Stimulated activated naive B cell treated with anti-CD40 and anti-IgM and Interleukin-4, amounts not matched to agents 10 μg/mL and 1 μg/mL and 100 μg/mL, for 72 hours (primary cell): ENCODE measurements at regions not wholly inside any gene's neighbourhood (a gene's known extent, or its start where the extent isn't known, plus 50 kb on each side); places are given as distances from the start of the nearest gene placed in this dataset.
A peak's percentile ranks its signal among the peaks of the same experiment; 100 is the strongest.

Source experiments
- ATAC-seq, 2 donors: fragments of 150-1000 bp; cut with Tn5 transposase; replicated peaks; 2 replicates each; pipeline ENCODE4 v1.10.0; 2021; ENCODE audit warnings: moderate library complexity in 1 of 2
- DNase-seq: peaks from one replicate; pipeline ENCODE4 v3.0.0; 2021
- H3K27ac Mint-ChIP-seq: one replicate; pipeline ENCODE4 v1.8.0; 2022; ENCODE audit warnings: mild to moderate bottlenecking, mixed read lengths
- H3K27me3 Mint-ChIP-seq, 2 donors: one replicate each; pipeline ENCODE4 v1.8.0; 2022; ENCODE audit warnings: mixed read lengths in 2 of 2
- H3K36me3 Mint-ChIP-seq, 2 donors: one replicate each; pipeline ENCODE4 v1.8.0; 2022; ENCODE audit warnings: mixed read lengths in 2 of 2, mild to moderate bottlenecking in 1 of 2
- H3K4me1 Mint-ChIP-seq, 2 donors: one replicate each; pipeline ENCODE4 v1.8.0; 2022; ENCODE audit warnings: mixed read lengths in 2 of 2, mild to moderate bottlenecking in 1 of 2
- H3K4me3 Mint-ChIP-seq, 2 donors: one replicate each; pipeline ENCODE4 v1.8.0; 2022; ENCODE audit warnings: mild to moderate bottlenecking in 2 of 2, mixed read lengths in 2 of 2, moderate library complexity in 1 of 2
- H3K9me3 Mint-ChIP-seq, 2 donors: one replicate each; pipeline ENCODE4 v1.8.0; 2022; ENCODE audit warnings: mixed read lengths in 2 of 2, mild to moderate bottlenecking in 1 of 2

DNA sequence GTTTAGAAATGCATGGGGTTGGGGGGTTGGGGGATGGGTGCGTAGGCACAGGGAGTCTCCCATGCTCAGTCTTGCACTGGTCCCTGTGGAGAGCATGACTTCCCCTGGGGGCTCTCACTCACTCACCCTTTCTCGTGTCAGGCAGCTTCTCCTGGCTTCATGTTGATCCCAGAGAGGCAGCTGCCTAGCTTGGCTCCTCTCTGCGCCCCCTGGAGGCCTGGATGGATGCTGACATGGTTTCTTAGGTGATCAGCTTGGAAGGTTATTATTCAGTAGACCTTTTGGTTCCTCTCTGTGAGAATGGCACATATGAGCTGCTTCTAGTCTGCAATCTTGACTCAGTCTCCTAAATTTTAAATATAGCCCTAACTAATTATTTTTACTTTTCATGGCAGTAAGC lies 109.3 kb upstream of the FAM83B start:
- no peak overlapping the region for H3K4me3 Mint-ChIP-seq
- no peaks in the 10 kb centered on the region for H3K36me3 Mint-ChIP-seq
- H3K4me1 Mint-ChIP-seq, result no peaks in the 10 kb centered on the region
- no peak for DNase-seq
- no peak overlapping the region for H3K27ac Mint-ChIP-seq
- H3K9me3 Mint-ChIP-seq, result peaks cover 17 to 21% of the 10 kb centered on the region in 2 donors
- peak in 1 of 2 donors; percentile 31 for ATAC-seq
- no peaks in the 10 kb centered on the region for H3K27me3 Mint-ChIP-seq

DNA sequence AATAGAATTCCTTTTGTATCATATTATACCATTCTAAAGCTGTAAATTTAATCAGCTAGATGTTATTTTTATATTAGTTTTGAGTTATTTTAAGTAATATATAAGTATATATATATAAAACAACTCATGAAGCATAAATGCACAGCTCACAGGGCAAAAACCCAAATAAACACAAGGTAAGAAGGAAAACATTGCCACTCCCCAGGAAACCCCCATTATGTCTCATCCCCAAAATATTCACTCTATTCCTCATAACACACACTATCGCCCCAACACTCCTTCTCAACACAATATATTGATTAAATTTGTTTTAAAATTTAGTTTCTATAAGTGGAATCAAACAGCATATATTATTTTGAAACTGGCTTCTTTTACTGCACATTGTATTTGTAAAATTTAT lies 98.6 kb upstream of the FAM83B start:
- ATAC-seq, result no peak
- H3K36me3 Mint-ChIP-seq, result no peaks in the 10 kb centered on the region
- H3K9me3 Mint-ChIP-seq, result peaks cover 16% of the 10 kb centered on the region in 2 donors
- H3K27ac Mint-ChIP-seq, result no peak overlapping the region
- DNase-seq, result no peak
- no peaks in the 10 kb centered on the region for H3K4me1 Mint-ChIP-seq
- no peaks in the 10 kb centered on the region for H3K27me3 Mint-ChIP-seq
- no peak overlapping the region for H3K4me3 Mint-ChIP-seq

DNA sequence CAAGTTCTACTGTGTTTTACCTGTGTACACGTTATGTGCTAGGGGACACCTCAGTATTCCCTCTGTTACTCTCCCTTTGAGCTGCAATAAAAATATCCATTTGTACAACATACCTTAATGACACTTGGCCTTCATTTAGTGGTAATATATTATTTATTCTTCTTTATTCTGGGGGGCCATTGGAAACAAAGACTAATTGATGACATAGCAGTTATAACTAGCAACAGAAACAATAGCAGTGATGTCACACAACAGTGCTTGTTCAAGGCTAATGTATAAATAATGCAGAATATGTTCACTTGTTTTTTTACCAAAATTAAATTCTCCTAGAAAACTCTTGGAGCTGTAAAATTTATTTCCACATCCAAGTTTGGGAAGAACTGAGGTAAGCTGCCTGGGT lies 92.2 kb upstream of the FAM83B start:
- no peaks in the 10 kb centered on the region for H3K36me3 Mint-ChIP-seq
- ATAC-seq (no peak), DNase-seq (no peak)
- H3K27ac Mint-ChIP-seq, result no peak overlapping the region
- no peaks in the 10 kb centered on the region for H3K9me3 Mint-ChIP-seq
- no peaks in the 10 kb centered on the region for H3K4me1 Mint-ChIP-seq
- no peaks in the 10 kb centered on the region for H3K27me3 Mint-ChIP-seq
- H3K4me3 Mint-ChIP-seq, result no peak overlapping the region

DNA sequence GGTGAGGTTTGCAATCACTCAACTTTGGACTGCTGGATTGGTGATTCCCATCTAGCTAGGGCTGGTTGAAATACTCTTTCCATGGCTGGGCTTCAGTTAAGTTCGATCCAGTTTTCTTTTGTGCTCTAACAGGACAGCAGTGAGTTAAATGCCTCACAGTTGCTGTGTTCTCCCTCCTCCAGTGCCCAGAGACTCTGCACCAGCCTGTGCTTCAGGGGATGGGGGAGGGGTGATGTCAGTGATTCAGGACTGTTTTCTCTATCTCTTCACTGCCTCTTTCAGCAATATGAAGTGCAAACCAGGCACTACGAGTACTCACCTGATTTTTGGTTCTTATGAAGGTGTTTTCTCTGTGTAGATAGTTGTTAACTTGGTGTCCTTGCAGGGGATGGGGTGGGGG lies 88.2 kb upstream of the FAM83B start:
- no peak overlapping the region for H3K4me3 Mint-ChIP-seq
- no peaks in the 10 kb centered on the region for H3K4me1 Mint-ChIP-seq
- H3K36me3 Mint-ChIP-seq, result no peaks in the 10 kb centered on the region
- no peak overlapping the region for H3K27ac Mint-ChIP-seq
- DNase-seq (no peak), ATAC-seq (no peak)
- H3K9me3 Mint-ChIP-seq, result no peaks in the 10 kb centered on the region
- no peaks in the 10 kb centered on the region for H3K27me3 Mint-ChIP-seq

DNA sequence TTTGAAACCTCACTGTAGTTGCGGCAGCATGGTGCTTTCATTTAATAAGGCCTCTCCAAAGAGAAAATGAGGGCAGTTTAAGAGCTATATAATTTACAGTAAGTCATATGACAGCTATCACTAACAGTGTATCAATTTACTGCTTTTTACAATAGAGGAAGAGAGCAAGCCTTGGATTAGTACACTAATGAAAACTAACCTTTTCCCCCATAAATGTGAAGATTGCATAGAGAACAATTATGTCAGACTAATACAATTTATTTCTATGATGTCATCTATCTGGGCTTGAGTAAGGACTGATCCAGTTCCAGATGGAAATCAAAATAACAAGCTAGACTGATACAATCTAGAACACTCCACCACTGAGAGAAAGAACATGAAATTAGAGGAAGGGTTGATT lies 78.1 kb upstream of the FAM83B start:
- Mint-ChIP-seq H3K9me3 (peaks cover 0 to 5% of the 10 kb centered on the region in 2 donors), H3K27me3 (no peaks in the 10 kb centered on the region), H3K27ac (no peak overlapping the region), H3K36me3 (no peaks in the 10 kb centered on the region), H3K4me3 (no peak overlapping the region), H3K4me1 (no peaks in the 10 kb centered on the region)
- DNase-seq (no peak), ATAC-seq (no peak)

DNA sequence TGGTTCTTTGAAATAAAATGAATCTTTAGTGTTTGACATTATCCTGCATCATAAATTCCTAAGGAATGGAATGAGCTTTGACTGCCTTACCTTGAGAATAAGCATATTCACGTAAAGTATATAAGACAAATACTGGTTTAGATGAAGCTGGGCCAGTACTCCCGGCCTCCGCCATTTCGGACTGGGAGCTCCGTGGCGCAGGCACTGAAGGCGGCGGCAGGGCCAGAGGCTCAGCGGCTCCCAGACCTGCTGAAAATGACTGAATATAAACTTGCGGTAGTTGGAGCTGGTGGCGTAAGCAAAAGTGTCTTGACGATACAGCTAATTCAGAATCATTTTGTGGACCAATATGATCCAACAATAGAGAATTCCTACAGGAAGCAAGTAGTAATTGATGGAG lies 76.2 kb upstream of the FAM83B start:
- ATAC-seq, result no peak
- H3K36me3 Mint-ChIP-seq, result no peaks in the 10 kb centered on the region
- peaks cover 0 to 5% of the 10 kb centered on the region in 2 donors for H3K9me3 Mint-ChIP-seq
- H3K4me3 Mint-ChIP-seq, result no peak overlapping the region
- no peaks in the 10 kb centered on the region for H3K27me3 Mint-ChIP-seq
- no peak overlapping the region for H3K27ac Mint-ChIP-seq
- H3K4me1 Mint-ChIP-seq, result no peaks in the 10 kb centered on the region
- no peak for DNase-seq

DNA sequence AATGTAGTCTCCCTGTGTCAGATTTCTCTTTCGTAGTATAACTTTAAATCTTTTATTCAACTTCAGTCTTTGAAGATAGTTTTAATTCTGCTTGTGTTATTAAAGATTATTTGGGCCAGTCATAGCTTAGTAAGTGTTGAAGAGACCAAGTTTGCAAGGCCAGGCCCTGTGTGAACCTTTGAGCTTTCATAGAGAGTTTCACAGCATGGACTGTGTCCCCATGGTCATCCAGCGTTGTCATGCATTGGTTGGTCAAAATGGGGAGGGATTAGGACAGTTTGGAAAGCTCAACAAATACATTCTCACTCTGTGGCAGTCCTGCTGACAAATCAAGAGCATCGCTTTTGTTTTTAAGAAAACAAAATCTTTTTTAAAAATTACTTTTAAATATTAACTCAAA lies 74.6 kb upstream of the FAM83B start:
- Mint-ChIP-seq H3K4me3 (no peak overlapping the region), H3K4me1 (no peaks in the 10 kb centered on the region), H3K27me3 (no peaks in the 10 kb centered on the region), H3K27ac (no peak overlapping the region), H3K9me3 (no peaks in the 10 kb centered on the region), H3K36me3 (no peaks in the 10 kb centered on the region)
- ATAC-seq (no peak), DNase-seq (no peak)

DNA sequence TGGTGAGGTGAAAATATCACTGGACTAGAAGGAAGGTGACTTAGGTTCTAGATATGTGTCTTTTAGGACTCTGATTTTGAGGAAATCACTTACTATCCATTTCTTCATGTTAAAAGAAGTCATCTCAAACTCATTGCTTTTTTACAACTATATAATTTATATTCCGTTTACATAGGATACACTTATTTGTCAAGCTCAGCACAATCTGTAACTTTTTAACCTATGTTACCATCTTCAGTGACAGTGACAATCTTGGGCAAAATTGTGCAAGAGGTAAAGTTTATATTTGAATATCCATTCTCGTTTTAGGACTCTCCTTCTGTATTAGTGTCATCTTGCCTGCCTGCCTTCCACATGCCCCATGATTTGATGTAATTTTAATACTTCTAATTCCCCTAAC lies 74.0 kb upstream of the FAM83B start:
- no peaks in the 10 kb centered on the region for H3K9me3 Mint-ChIP-seq
- no peak for ATAC-seq
- H3K27ac Mint-ChIP-seq, result no peak overlapping the region

DNA sequence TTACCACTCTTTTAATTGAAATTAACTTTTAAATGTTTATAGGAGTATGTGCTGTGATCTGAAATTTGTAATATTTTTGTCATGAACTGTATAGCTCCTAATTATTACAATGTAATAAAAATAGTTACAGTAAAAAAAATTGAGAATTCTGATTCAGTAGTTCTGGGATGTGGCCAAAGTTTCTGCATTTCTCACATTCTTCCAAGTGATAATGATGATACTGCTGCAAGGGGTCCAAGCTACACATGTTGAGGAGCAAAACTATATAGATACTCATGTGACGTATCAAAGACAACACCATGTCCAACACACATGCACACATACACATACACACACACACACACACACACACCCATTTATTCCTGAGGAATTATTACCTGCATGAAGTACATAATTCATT lies 71.0 kb upstream of the FAM83B start:
- Mint-ChIP-seq H3K27ac (no peak overlapping the region), H3K4me3 (no peak overlapping the region), H3K36me3 (no peaks in the 10 kb centered on the region), H3K27me3 (no peaks in the 10 kb centered on the region), H3K4me1 (no peaks in the 10 kb centered on the region), H3K9me3 (no peaks in the 10 kb centered on the region)
- ATAC-seq (no peak), DNase-seq (no peak)

More for the DNA sequence above, 74.0 kb upstream of the FAM83B start:
- Mint-ChIP-seq H3K36me3 (no peaks in the 10 kb centered on the region), H3K4me3 (no peak overlapping the region), H3K4me1 (no peaks in the 10 kb centered on the region), H3K27me3 (no peaks in the 10 kb centered on the region)
- no peak for DNase-seq

DNA sequence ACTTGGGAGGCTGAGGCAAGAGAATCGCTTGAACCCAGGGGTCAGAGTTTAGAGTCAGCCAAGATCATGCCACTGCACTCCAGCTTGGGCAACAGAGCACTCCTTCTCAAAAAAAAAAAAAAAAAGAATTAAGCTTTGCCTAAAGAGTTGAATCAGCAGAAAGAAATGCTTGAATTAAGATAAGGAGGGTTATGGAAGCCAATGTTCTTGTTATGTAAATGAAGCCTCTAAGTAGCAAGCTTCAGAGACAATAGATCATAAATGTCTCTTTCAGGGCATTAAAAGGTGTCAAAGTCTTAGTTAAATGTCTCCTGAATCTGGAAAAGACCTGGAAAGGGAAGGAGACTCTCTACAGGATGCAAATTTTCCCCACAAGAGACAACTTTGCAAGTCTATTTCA lies 69.7 kb upstream of the FAM83B start:
- no peaks in the 10 kb centered on the region for H3K9me3 Mint-ChIP-seq
- ATAC-seq (no peak), DNase-seq (no peak)
- no peaks in the 10 kb centered on the region for H3K4me1 Mint-ChIP-seq
- H3K4me3 Mint-ChIP-seq, result no peak overlapping the region
- H3K27ac Mint-ChIP-seq, result no peak overlapping the region
- H3K27me3 Mint-ChIP-seq, result no peaks in the 10 kb centered on the region
- H3K36me3 Mint-ChIP-seq, result no peaks in the 10 kb centered on the region

DNA sequence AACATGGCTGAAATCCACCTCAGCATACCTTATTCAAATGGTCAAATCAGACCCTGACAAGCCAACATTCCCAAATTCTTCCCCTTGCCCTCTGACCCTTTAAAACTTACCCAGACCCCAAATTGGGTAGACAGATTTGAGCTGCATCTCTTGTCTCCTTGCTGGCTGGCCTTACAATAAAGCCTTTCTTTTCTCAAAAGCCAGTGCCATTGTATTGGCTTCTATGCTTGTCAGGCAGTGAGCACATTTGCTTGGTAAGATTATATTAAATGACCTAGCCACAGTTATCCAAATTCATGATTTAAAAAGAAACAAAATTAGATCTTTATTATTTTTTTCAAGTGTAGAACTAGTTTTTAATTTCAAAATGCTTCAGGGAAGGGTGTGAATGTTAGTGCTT lies 67.8 kb upstream of the FAM83B start:
- Mint-ChIP-seq H3K27me3 (no peaks in the 10 kb centered on the region), H3K9me3 (no peaks in the 10 kb centered on the region), H3K4me1 (no peaks in the 10 kb centered on the region), H3K27ac (no peak overlapping the region), H3K36me3 (no peaks in the 10 kb centered on the region), H3K4me3 (no peak overlapping the region)
- DNase-seq (no peak), ATAC-seq (no peak)

DNA sequence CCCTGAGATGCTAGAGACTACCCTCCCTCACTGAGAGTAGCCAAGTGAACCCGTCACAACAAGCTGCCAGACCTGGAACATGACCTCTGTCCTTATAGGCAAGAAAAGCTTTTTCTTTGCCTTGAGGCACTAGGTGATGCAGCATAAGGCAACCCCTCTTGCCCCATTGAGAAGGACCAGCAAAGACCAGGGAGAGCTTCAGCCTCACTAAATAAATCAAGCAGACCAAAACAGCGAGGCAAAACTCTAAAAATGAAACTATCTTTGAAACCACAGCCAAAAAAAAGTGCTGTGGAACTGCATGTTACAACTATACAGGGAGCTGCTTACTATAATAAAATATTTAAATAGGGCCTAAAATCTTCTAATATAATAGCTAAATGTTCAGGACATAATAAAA lies 62.6 kb upstream of the FAM83B start:
- Mint-ChIP-seq H3K4me3 (no peak overlapping the region), H3K36me3 (no peaks in the 10 kb centered on the region), H3K27ac (no peak overlapping the region), H3K27me3 (no peaks in the 10 kb centered on the region), H3K9me3 (peaks cover 0 to 2% of the 10 kb centered on the region in 2 donors), H3K4me1 (no peaks in the 10 kb centered on the region)
- ATAC-seq (no peak), DNase-seq (no peak)

DNA sequence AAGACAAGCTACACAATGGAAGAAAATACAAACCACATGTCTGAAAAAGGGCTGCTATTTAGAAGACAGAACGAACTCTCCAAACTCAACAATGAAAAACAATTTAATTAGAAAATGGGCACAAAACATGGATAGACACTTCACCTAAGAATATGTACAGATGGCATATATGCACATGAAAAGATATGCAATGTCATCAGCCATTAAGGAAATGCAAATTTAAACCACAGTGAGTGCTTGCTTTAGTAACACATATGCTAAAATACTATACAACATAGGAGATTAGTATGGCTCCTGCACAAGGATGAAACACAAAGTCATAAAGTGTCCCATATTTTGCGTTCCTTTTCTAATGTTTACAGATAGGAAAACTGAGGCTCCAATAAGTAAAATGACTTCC lies 60.4 kb upstream of the FAM83B start:
- H3K4me3 Mint-ChIP-seq, result no peak overlapping the region
- ATAC-seq (no peak), DNase-seq (no peak)
- H3K36me3 Mint-ChIP-seq, result no peaks in the 10 kb centered on the region
- H3K27ac Mint-ChIP-seq, result no peak overlapping the region
- H3K27me3 Mint-ChIP-seq, result no peaks in the 10 kb centered on the region
- peaks cover 0 to 2% of the 10 kb centered on the region in 2 donors for H3K9me3 Mint-ChIP-seq
- H3K4me1 Mint-ChIP-seq, result no peaks in the 10 kb centered on the region

DNA sequence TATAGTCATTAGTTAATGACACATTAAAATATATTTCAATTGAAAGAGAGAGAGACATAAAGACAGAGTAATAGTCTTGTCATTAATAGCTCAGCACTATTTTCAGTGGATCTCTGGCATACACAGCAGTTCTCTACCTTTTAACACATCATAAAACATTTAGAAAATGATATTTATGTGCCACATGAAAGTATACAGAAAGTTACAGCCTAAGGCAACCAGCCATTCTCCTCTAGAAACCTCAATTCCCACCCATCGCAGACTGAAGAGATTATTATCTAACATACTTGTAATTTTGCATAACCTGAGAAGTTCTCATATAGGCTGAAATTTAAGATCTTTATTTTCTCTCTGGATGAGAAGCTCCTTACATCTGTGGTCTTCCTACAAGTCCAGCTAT lies 58.7 kb upstream of the FAM83B start:
- Mint-ChIP-seq H3K27ac (no peak overlapping the region), H3K27me3 (no peaks in the 10 kb centered on the region), H3K9me3 (peaks cover 0 to 4% of the 10 kb centered on the region in 2 donors), H3K4me3 (no peak overlapping the region), H3K36me3 (no peaks in the 10 kb centered on the region), H3K4me1 (no peaks in the 10 kb centered on the region)
- ATAC-seq (no peak), DNase-seq (no peak)
